Ectodermal cell (in vitro differentiated cells): ENCODE measurements at regions not wholly inside any gene's neighbourhood (a gene's known extent, or its start where the extent isn't known, plus 50 kb on each side); places are given as distances from the start of the nearest gene placed in this dataset.

Experiments used
- H3K27ac ChIP-seq: 2 replicates; pipeline ENCODE4 v1.7.0; 2013; ENCODE audit warnings: mild to moderate bottlenecking, low read depth, low read length; ENCODE audit not compliant: insufficient read depth, poor library complexity, severe bottlenecking
- H3K27me3 ChIP-seq: 2 replicates; pipeline ENCODE4 v1.7.0; 2013; ENCODE audit warnings: mild to moderate bottlenecking, low read length; ENCODE audit not compliant: insufficient read depth, control insufficient read depth, poor library complexity, severe bottlenecking
- H3K36me3 ChIP-seq: one replicate; pipeline ENCODE4 v1.7.0; 2013; ENCODE audit warnings: low read length; ENCODE audit not compliant: control insufficient read depth, insufficient read depth
- H3K4me1 ChIP-seq: one replicate; pipeline ENCODE4 v1.7.0; 2013; ENCODE audit warnings: low read length; ENCODE audit not compliant: control insufficient read depth, insufficient read depth
- H3K4me3 ChIP-seq: 2 replicates; pipeline ENCODE4 v1.7.0; 2013; ENCODE audit warnings: low read depth, low read length, control low read depth; ENCODE audit not compliant: insufficient read depth
- H3K9me3 ChIP-seq: 2 replicates; pipeline ENCODE4 v1.7.0; 2013; ENCODE audit warnings: mild to moderate bottlenecking, low read length, moderate library complexity; ENCODE audit not compliant: control insufficient read depth
- WGBS, 2 experiments: methylation state at CpG; one replicate each; pipeline ENCODE4 v1.1.7; 2013; ENCODE audit warnings: missing lambda C conversion rate in 2 of 2; 5-methylcytosine and 5-hydroxymethylcytosine counted together

GRCh38 chr2:217189747-217190146 is 329.9 kb upstream of the TNP1 start:
- WGBS, 2 experiments: 94 to 95% methylated on average over 2 of the region's 2 CpGs
- no peak overlapping the region for H3K4me3 ChIP-seq
- no peaks in the 10 kb centered on the region for H3K36me3 ChIP-seq
- H3K27ac ChIP-seq: no peak overlapping the region
- no peaks in the 10 kb centered on the region for H3K27me3 ChIP-seq
- H3K4me1 ChIP-seq: no peaks in the 10 kb centered on the region
- no peaks in the 10 kb centered on the region for H3K9me3 ChIP-seq

- 94 to 96% methylated on average over 6 of the region's 6 CpGs for WGBS, 2 experiments
- no peaks in the 10 kb centered on the region for H3K36me3 ChIP-seq
- no peak overlapping the region for H3K4me3 ChIP-seq
- no peaks in the 10 kb centered on the region for H3K27me3 ChIP-seq
- no peaks in the 10 kb centered on the region for H3K9me3 ChIP-seq
- H3K4me1 ChIP-seq: no peaks in the 10 kb centered on the region
- H3K27ac ChIP-seq: no peak overlapping the region
Measured at GRCh38 chr2:217189131-217189530, 329.3 kb upstream of the TNP1 start.

- H3K36me3 ChIP-seq: no peaks in the 10 kb centered on the region
- H3K4me1 ChIP-seq: no peaks in the 10 kb centered on the region
- H3K9me3 ChIP-seq: no peaks in the 10 kb centered on the region
- no peaks in the 10 kb centered on the region for H3K27me3 ChIP-seq
- 93 to 94% methylated on average over 3 of the region's 3 CpGs for WGBS, 2 experiments
- no peak overlapping the region for H3K27ac ChIP-seq
- no peak overlapping the region for H3K4me3 ChIP-seq
Measured at GRCh38 chr2:217186668-217187159, 326.9 kb upstream of the TNP1 start.

GRCh38 chr2:217186152-217186551 is 326.3 kb upstream of the TNP1 start:
- H3K27me3 ChIP-seq: no peaks in the 10 kb centered on the region
- WGBS, 2 experiments: 97 to 98% methylated on average over 6 of the region's 6 CpGs

GRCh38 chr2:217185265-217185995 is 325.6 kb upstream of the TNP1 start:
- H3K9me3 ChIP-seq: no peaks in the 10 kb centered on the region
- no peak overlapping the region for H3K4me3 ChIP-seq
- WGBS, 2 experiments: 88 to 92% methylated on average over 6 to 7 of the region's 7 CpGs
- H3K36me3 ChIP-seq: no peaks in the 10 kb centered on the region
- no peaks in the 10 kb centered on the region for H3K4me1 ChIP-seq
- H3K27ac ChIP-seq: no peak overlapping the region
- no peaks in the 10 kb centered on the region for H3K27me3 ChIP-seq

More at GRCh38 chr2:217186152-217186551, 326.3 kb upstream of the TNP1 start:
- Histone ChIP-seq H3K27ac (no peak overlapping the region), H3K4me3 (no peak overlapping the region), H3K4me1 (no peaks in the 10 kb centered on the region), H3K36me3 (no peaks in the 10 kb centered on the region), H3K9me3 (no peaks in the 10 kb centered on the region)

- H3K27ac ChIP-seq: no peak overlapping the region
- no peaks in the 10 kb centered on the region for H3K36me3 ChIP-seq
- no peaks in the 10 kb centered on the region for H3K27me3 ChIP-seq
- 100% methylated on average over 1 of the region's 2 CpGs; no CpG with 5 or more reads in 1 of the 2 experiments for WGBS, 2 experiments
- no peaks in the 10 kb centered on the region for H3K4me1 ChIP-seq
- no peak overlapping the region for H3K4me3 ChIP-seq
- no peaks in the 10 kb centered on the region for H3K9me3 ChIP-seq
Measured at GRCh38 chr2:217184242-217184641, 324.4 kb upstream of the TNP1 start.

- Histone ChIP-seq H3K27me3 (no peaks in the 10 kb centered on the region), H3K36me3 (no peaks in the 10 kb centered on the region), H3K27ac (no peak overlapping the region), H3K9me3 (no peaks in the 10 kb centered on the region), H3K4me1 (no peaks in the 10 kb centered on the region), H3K4me3 (no peak overlapping the region)
- WGBS, 2 experiments: 67% methylated on average over 1 of the region's 1 CpG; no CpG with 5 or more reads in 1 of the 2 experiments
Measured at GRCh38 chr2:217183471-217183870, 323.6 kb upstream of the TNP1 start.

GRCh38 chr2:217182926-217183325 is 323.1 kb upstream of the TNP1 start:
- 93 to 94% methylated on average over 3 of the region's 3 CpGs for whole genome bisulfite sequencing, 2 experiments
- Histone ChIP-seq H3K4me3 (no peak overlapping the region), H3K4me1 (no peaks in the 10 kb centered on the region), H3K36me3 (no peaks in the 10 kb centered on the region), H3K9me3 (no peaks in the 10 kb centered on the region), H3K27me3 (no peaks in the 10 kb centered on the region), H3K27ac (no peak overlapping the region)

- H3K36me3 ChIP-seq: no peaks in the 10 kb centered on the region
- no peaks in the 10 kb centered on the region for H3K4me1 ChIP-seq
- no peak overlapping the region for H3K4me3 ChIP-seq
- no peaks in the 10 kb centered on the region for H3K9me3 ChIP-seq
- no peak overlapping the region for H3K27ac ChIP-seq
- no peaks in the 10 kb centered on the region for H3K27me3 ChIP-seq
Measured at GRCh38 chr2:217181512-217181911, 321.6 kb upstream of the TNP1 start.

- H3K27me3 ChIP-seq: no peaks in the 10 kb centered on the region
- WGBS, 2 experiments: 88% methylated on average over 2 of the region's 2 CpGs
- no peak overlapping the region for H3K27ac ChIP-seq
Measured at GRCh38 chr2:217179854-217180253, 320.0 kb upstream of the TNP1 start.

More at GRCh38 chr2:217179854-217180253, 320.0 kb upstream of the TNP1 start:
- H3K9me3 ChIP-seq: no peaks in the 10 kb centered on the region
- no peak overlapping the region for H3K4me3 ChIP-seq
- no peaks in the 10 kb centered on the region for H3K36me3 ChIP-seq
- H3K4me1 ChIP-seq: no peaks in the 10 kb centered on the region
